Small intestine (tissue), 7 donors: ENCODE measurements at regions not wholly inside any gene's neighbourhood (a gene's known extent, or its start where the extent isn't known, plus 50 kb on each side); places are given as distances from the start of the nearest gene placed in this dataset.
"Not testable (repeated sequence)": the region's sequence is repeated elsewhere in the genome, so short reads cannot be mapped to it uniquely, and the experiment has no call there.

Experiments used
- DNase-seq, 2 donors: peaks; one replicate each; pipeline versions ENCODE4 v3.0.0 to v3.0.0-alpha.2; 2013
- FAIRE-seq: peaks from 2 replicates; lab custom pipeline; 2012; peaks lifted over from hg19 to GRCh38; lab: Jason Lieb, UNC
- H3K27ac ChIP-seq, 3 donors: one replicate each; pipeline ENCODE4 v1.5.1; 2013; ENCODE audit warnings: low read length in 2 of 3, mild to moderate bottlenecking in 2 of 3, control low read depth in 1 of 3, inconsistent platforms in 1 of 3, low read depth in 1 of 3, moderate library complexity in 1 of 3
- H3K27me3 ChIP-seq, 3 donors: one replicate each; pipeline ENCODE4 v1.6.1; 2013; ENCODE audit warnings: low read length in 3 of 3, inconsistent platforms in 1 of 3; ENCODE audit not compliant: control insufficient read depth in 3 of 3, insufficient read depth in 3 of 3
- H3K36me3 ChIP-seq, 3 donors: one replicate each; pipeline ENCODE4 v1.6.1; 2013; ENCODE audit warnings: low read length in 3 of 3, inconsistent platforms in 1 of 3, low read depth in 1 of 3, mild to moderate bottlenecking in 1 of 3, moderate library complexity in 1 of 3; ENCODE audit not compliant: control insufficient read depth in 3 of 3, insufficient read depth in 2 of 3
- H3K4me1 ChIP-seq, 3 donors: one replicate each; pipeline ENCODE4 v1.6.1; 2013; ENCODE audit warnings: low read length in 2 of 3, inconsistent platforms in 1 of 3, low read depth in 1 of 3, mild to moderate bottlenecking in 1 of 3, moderate library complexity in 1 of 3; ENCODE audit not compliant: control insufficient read depth in 3 of 3, insufficient read depth in 2 of 3
- H3K4me3 ChIP-seq, 3 donors: one replicate each; pipeline ENCODE4 v1.5.1; 2013; ENCODE audit warnings: low read length in 3 of 3, control low read depth in 1 of 3, inconsistent platforms in 1 of 3, low read depth in 1 of 3, mild to moderate bottlenecking in 1 of 3, moderate library complexity in 1 of 3
- H3K9me3 ChIP-seq, 2 donors: one replicate each; pipeline ENCODE4 v1.6.1; 2013; ENCODE audit warnings: low read depth in 1 of 2, low read length in 1 of 2; ENCODE audit not compliant: control insufficient read depth in 2 of 2, insufficient read depth in 1 of 2
- WGBS, 3 donors: extraction: QIAGEN DNeasy Blood & Tissue Kit; methylation state at CpG; one replicate each; pipeline ENCODE4 v1.1.7; 2013; 5-methylcytosine and 5-hydroxymethylcytosine counted together
- donor health status: healthy with polysubstance abuse.
- donor health status: control.
- donor health status: control.
- donor health status: Bipolar disorder and iron deficiency.
- donor health status: healthy.

DNA sequence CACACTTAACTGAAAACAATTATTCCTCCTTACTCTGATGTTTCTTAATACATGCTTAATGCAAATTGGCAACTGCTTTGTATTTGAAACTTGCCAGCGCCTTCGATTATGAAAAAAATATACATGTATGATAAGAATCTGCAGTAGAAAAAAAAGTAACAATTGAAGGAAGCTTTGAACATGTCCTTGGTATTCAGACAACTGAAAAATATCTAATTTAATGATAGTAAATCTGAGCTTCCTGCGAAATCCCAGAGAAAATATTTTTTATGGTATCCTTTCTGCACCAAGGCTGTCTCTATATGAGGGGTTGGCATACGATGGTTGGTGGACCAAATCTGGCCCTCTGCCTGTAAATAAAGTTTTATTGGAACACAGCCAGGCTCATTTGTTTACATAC lies 186.2 kb downstream of the HDGFL1 start:
- Histone ChIP-seq H3K27ac (no peak overlapping the region), H3K9me3 (no peaks in the 10 kb centered on the region), H3K27me3 (no peaks in the 10 kb centered on the region), H3K36me3 (no peaks in the 10 kb centered on the region), H3K4me1 (no peaks in the 10 kb centered on the region), H3K4me3 (no peak overlapping the region)
- WGBS, 3 donors: 75 to 78% (median 75%) methylated on average over 4 of the region's 4 CpGs
- DNase-seq (no peak), FAIRE-seq (no peak)

DNA sequence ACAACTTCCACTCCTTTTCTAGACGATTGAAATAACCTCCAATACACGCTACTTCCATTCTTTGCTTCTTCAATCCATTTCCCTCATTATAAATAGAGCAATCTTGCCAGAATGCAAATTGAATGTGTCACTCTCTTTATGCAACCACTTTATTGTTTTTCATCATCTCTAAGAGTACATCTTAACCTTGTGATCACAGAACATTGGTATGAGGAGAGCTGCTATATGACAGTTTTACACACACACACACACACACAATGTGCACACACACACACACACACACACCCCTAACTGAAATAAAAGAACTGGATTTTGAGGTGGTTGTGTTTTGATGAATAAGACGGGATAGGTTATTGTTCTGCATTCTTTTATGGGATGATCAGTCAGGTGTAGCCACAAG lies 187.0 kb downstream of the HDGFL1 start:
- H3K4me1 ChIP-seq: no peaks in the 10 kb centered on the region
- FAIRE-seq (no peak), DNase-seq (no peak)
- H3K27ac ChIP-seq: no peak overlapping the region
- H3K36me3 ChIP-seq: no peaks in the 10 kb centered on the region
- 80 to 82% (median 80%) methylated on average over 3 of the region's 3 CpGs for WGBS, 3 donors
- H3K27me3 ChIP-seq: no peaks in the 10 kb centered on the region
- H3K4me3 ChIP-seq: no peak overlapping the region
- no peaks in the 10 kb centered on the region for H3K9me3 ChIP-seq

DNA sequence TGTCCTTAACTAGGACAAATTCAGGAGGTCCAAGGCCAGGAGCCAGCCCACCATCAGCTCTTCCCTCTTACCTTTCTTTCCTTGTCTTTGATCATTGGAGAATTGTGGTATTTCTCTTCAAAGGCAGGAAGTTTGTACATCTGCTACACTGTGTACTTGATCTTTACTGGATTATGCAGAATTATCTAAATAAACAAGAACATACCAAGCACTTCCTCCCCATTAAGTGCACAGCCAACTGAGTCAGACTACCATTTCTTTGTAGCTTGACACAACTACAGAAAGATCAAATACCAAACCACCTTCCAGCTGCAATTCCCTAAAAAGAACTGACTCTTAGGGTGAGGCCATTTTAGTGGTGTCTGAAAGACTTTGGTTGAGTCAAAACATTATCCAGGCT lies 195.1 kb downstream of the HDGFL1 start:
- DNase-seq (no peak), FAIRE-seq (no peak)
- no peak overlapping the region for H3K4me3 ChIP-seq
- peaks cover 0 to 2% (median 0%) of the 10 kb centered on the region in 3 donors for H3K27me3 ChIP-seq
- H3K9me3 ChIP-seq: no peaks in the 10 kb centered on the region
- no peaks in the 10 kb centered on the region for H3K4me1 ChIP-seq
- H3K27ac ChIP-seq: no peak overlapping the region
- H3K36me3 ChIP-seq: no peaks in the 10 kb centered on the region

DNA sequence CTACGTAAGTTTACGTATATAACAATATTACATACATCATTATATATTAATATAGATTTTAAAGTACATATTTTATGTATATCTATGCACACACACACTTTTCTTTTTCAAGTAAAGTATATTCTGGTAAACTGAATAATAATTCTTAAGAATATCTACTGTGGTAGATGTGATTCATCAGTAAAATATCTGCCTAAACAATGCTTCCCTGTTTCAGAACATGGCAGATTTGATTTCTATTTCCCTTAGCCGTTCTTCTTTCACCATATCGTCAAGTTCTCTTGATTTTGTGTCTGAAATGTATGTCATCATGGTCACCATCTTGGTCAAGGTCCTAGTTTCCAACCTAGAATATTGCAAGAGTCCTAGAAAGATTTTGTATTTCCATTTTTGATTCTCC lies 195.6 kb downstream of the HDGFL1 start:
- no peak for DNase-seq
- Histone ChIP-seq H3K27ac (no peak overlapping the region), H3K4me1 (no peaks in the 10 kb centered on the region), H3K9me3 (no peaks in the 10 kb centered on the region), H3K36me3 (no peaks in the 10 kb centered on the region), H3K4me3 (no peak overlapping the region), H3K27me3 (peaks cover 0 to 2% (median 0%) of the 10 kb centered on the region in 3 donors)
- FAIRE-seq: no peak
- 91 to 92% (median 91%) methylated on average over 4 of the region's 4 CpGs for WGBS, 3 donors

DNA sequence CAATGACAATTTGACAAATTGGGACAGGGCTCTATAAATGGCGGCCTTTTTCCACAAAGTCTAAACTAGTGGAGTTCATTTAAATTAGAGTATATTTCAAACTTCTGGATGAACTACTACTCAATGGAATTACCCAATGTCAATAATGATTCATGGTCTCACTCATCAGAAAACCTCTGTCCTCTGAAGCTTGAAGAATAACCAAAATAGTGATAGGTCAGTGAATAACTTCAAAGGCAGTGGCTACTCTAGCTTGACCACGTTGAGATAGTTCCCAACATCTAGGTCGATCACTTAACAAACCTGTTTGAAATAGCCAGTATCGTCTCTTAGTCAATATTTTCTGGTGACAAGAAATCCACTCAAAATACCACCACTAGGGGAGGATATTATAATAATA lies 197.6 kb downstream of the HDGFL1 start:
- FAIRE-seq: no peak
- 82 to 88% (median 85%) methylated on average over 4 of the region's 4 CpGs for WGBS, 3 donors
- no peak for DNase-seq
- Histone ChIP-seq H3K27ac (no peak overlapping the region), H3K36me3 (no peaks in the 10 kb centered on the region), H3K4me1 (no peaks in the 10 kb centered on the region), H3K4me3 (no peak overlapping the region), H3K9me3 (no peaks in the 10 kb centered on the region), H3K27me3 (no peaks in the 10 kb centered on the region)

DNA sequence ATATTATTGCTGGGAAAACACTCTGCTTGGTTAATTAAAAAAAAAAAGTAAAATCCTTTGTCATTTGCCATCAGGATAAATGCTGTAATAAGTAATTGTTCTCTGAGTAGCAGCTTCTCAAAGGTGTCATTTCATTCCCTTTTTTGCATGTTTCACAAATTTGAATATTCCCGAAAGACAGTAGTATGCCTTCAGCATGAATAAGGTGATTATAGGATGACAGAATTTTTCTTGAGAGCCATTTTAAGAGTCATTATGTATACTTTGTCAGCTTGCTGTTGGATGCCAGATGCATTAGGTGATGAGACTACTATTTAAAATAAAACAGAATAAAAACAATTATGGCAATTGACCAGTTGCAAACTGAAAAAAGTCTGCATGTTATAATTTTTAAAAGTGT lies 200.7 kb downstream of the HDGFL1 start:
- no peaks in the 10 kb centered on the region for H3K36me3 ChIP-seq
- H3K4me1 ChIP-seq: no peaks in the 10 kb centered on the region
- H3K27ac ChIP-seq: no peak overlapping the region
- H3K27me3 ChIP-seq: no peaks in the 10 kb centered on the region
- DNase-seq: no peak
- H3K4me3 ChIP-seq: no peak overlapping the region
- WGBS, 3 donors: 93 to 97% (median 94%) methylated on average over 1 of the region's 1 CpG
- no peak for FAIRE-seq
- peaks cover 0 to 3% of the 10 kb centered on the region in 2 donors for H3K9me3 ChIP-seq

DNA sequence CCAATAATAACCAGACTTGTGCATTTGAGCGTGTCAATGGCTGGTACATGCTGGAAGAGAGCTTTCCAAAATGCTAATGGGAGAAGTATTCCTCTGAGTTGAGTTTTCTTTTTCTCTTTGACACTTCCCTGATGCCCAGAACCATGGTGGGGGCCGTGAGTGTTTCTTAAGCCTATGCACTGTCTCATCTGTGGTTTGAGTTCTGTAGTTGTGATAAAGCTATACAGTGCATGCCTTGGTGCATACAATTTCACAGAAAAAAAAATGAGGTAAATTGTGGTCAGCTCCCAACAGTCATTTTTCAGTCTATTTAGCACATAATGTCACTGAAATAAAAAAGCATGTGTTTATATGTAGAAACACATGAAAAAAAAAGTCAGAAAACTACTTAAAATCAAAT lies 204.8 kb downstream of the HDGFL1 start:
- Histone ChIP-seq H3K27ac (no peak overlapping the region), H3K27me3 (no peaks in the 10 kb centered on the region), H3K9me3 (peaks cover 0 to 16% of the 10 kb centered on the region in 2 donors), H3K4me3 (no peak overlapping the region), H3K36me3 (no peaks in the 10 kb centered on the region), H3K4me1 (no peaks in the 10 kb centered on the region)
- DNase-seq (no peak), FAIRE-seq (no peak)
- WGBS, 3 donors: 69 to 87% (median 71%) methylated on average over 2 of the region's 2 CpGs

DNA sequence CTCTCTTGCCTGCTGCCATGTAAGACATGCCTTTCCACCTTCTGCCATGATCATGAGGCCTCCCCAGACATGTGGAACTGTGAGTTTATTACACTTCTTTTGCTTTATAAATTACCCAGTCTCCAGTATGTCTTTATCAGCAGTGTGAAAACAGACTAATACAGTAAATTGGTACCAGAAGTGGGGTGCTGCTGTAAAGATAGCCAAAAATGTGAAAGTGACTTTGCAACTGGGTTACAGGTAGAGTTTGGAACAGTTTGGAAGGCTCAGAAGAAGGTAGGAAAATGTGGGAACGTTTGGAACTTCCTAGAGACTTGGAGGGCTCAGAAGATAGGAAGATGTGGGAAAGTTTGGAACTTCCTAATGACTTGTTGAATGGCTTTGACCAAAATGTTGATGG lies 209.1 kb downstream of the HDGFL1 start:
- H3K36me3 ChIP-seq, FAIRE-seq, H3K4me3 ChIP-seq, H3K4me1 ChIP-seq, DNase-seq, H3K27me3 ChIP-seq, H3K27ac ChIP-seq: not testable (repeated sequence)
- peaks cover 1 to 20% of the 10 kb centered on the region in 2 donors for H3K9me3 ChIP-seq
- 14 to 40% (median 21%) methylated on average over 1 of the region's 1 CpG for whole genome bisulfite sequencing, 3 donors

DNA sequence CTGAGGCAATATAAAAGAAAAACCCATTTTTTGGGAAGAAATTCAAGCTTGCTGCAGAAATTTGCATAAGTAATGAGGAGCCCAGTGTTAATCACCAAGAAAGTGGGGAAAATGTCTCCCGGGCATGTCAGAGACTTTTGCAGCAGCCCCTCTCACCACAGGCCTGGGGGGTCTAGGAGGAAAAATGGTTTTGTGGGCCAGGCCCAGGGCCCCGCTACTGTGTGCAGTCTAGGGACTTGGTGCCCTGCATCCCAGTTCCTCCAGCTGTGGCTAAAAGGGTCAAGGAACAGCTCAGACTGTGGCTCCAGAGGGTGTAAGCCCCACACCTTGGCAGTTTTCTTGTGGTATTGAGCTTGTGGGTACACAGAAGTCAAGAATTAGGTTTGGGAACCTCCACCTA lies 209.7 kb downstream of the HDGFL1 start:
- no peak for FAIRE-seq
- no peaks in the 10 kb centered on the region for H3K4me1 ChIP-seq
- DNase-seq: no peak
- no peaks in the 10 kb centered on the region for H3K36me3 ChIP-seq
- H3K27me3 ChIP-seq: no peaks in the 10 kb centered on the region
- 90 to 94% (median 90%) methylated on average over 2 of the region's 2 CpGs for WGBS, 3 donors
- no peak overlapping the region for H3K27ac ChIP-seq
- peaks cover 1 to 20% of the 10 kb centered on the region in 2 donors for H3K9me3 ChIP-seq
- H3K4me3 ChIP-seq: no peak overlapping the region
